DND-41 (cell line): ENCODE measurements at regions not wholly inside any gene's neighbourhood (a gene's known extent, or its start where the extent isn't known, plus 50 kb on each side); places are given as distances from the start of the nearest gene placed in this dataset.

Experiments used
- ATAC-seq: fragments of 200-7000 bp; cut with Tn5 transposase; 3 replicates; pipeline ENCODE4 v1.9.1; 2021; ENCODE audit warnings: low read depth; ENCODE audit not compliant: insufficient read depth
- DNase-seq: peaks from one replicate; pipeline ENCODE4 v3.0.0-alpha.2; 2020
- H2AFZ ChIP-seq: 2 replicates; pipeline ENCODE4 v1.6.0; 2012; ENCODE audit warnings: low read depth, low read length
- H3K27ac ChIP-seq: 2 replicates; pipeline ENCODE4 v1.5.1; 2012; ENCODE audit warnings: low read length, inconsistent platforms
- H3K27me3 ChIP-seq: fragments of 200-600 bp; sonication (generic); 2 replicates; pipeline ENCODE4 v1.6.0; 2012; ENCODE audit warnings: low read length, mild to moderate bottlenecking, inconsistent platforms; ENCODE audit not compliant: insufficient read depth, poor library complexity
- H3K36me3 ChIP-seq: 2 replicates; pipeline ENCODE4 v1.5.1; 2012; ENCODE audit warnings: low read length, inconsistent platforms; ENCODE audit not compliant: insufficient read depth
- H3K4me1 ChIP-seq: 2 replicates; pipeline ENCODE4 v1.5.1; 2012; ENCODE audit warnings: mild to moderate bottlenecking, low read length; ENCODE audit not compliant: insufficient read depth
- H3K4me2 ChIP-seq: 2 replicates; pipeline ENCODE4 v1.6.0; 2012; ENCODE audit warnings: mild to moderate bottlenecking, moderate library complexity, low read length, inconsistent platforms; ENCODE audit not compliant: insufficient read depth
- H3K4me3 ChIP-seq, 2 experiments: fragments of 200-600 bp in 1 of 2; shearing (Covaris generic) in 1 of 2; 2 replicates each; pipeline ENCODE4 v1.5.1; 2012 to 2016; ENCODE audit warnings: inconsistent platforms in 2 of 2, low read length in 2 of 2, mild to moderate bottlenecking in 2 of 2, low read depth in 1 of 2, moderate library complexity in 1 of 2
- H3K79me2 ChIP-seq: 2 replicates; pipeline ENCODE4 v1.6.0; 2012; ENCODE audit warnings: low read length, inconsistent platforms; ENCODE audit not compliant: insufficient read depth
- H3K9ac ChIP-seq: 2 replicates; pipeline ENCODE4 v1.6.0; 2012; ENCODE audit warnings: low read depth, mild to moderate bottlenecking, inconsistent platforms, low read length, moderate library complexity
- H3K9me3 ChIP-seq: 2 replicates; pipeline ENCODE4 v1.5.1; 2012; ENCODE audit warnings: low read length, moderate library complexity, mild to moderate bottlenecking, inconsistent platforms; ENCODE audit not compliant: insufficient read depth, severe bottlenecking
- H4K20me1 ChIP-seq: 2 replicates; pipeline ENCODE4 v1.6.0; 2012; ENCODE audit warnings: low read length; ENCODE audit not compliant: insufficient read depth
- CTCF ChIP-seq: IDR thresholded peaks from 2 replicates; pipeline ENCODE4 v1.5.1; 2012; ENCODE audit warnings: borderline replicate concordance, low read length, moderate library complexity, mild to moderate bottlenecking; ENCODE audit not compliant: poor library complexity, severe bottlenecking; ENCODE audit errors: extremely low read depth
- EZH2 ChIP-seq: IDR thresholded peaks from 3 replicates; pipeline ENCODE4 v1.6.1; 2012; ENCODE audit warnings: borderline replicate concordance, low read depth, mild to moderate bottlenecking, moderate library complexity, low read length, inconsistent platforms; ENCODE audit not compliant: severe bottlenecking

- no peak for ATAC-seq
- TF ChIP-seq CTCF (no peak), EZH2 (no peak)
- H2AFZ ChIP-seq = no peak overlapping the region
Observed at GRCh38 chr9:17876687-17877086, 297.8 kb downstream of the SH3GL2 start.

GRCh38 chr9:17878810-17879370 is 300.0 kb downstream of the SH3GL2 start:
- Histone ChIP-seq H3K27me3 (no peaks in the 10 kb centered on the region), H3K4me3 (no peak overlapping the region), H3K9ac (no peak overlapping the region), H2AFZ (no peak overlapping the region), H3K79me2 (no peaks in the 10 kb centered on the region), H3K27ac (no peak overlapping the region), H3K9me3 (no peaks in the 10 kb centered on the region), H3K4me2 (no peak overlapping the region), H4K20me1 (no peaks in the 10 kb centered on the region), H3K36me3 (no peaks in the 10 kb centered on the region), H3K4me1 (no peaks in the 10 kb centered on the region)
- DNase-seq = no peak
- ATAC-seq = no peak
- no peak for TF ChIP-seq CTCF
- TF ChIP-seq EZH2 = no peak

More at GRCh38 chr9:17876687-17877086, 297.8 kb downstream of the SH3GL2 start:
- Histone ChIP-seq H3K9me3 (no peaks in the 10 kb centered on the region), H3K9ac (no peak overlapping the region), H3K27ac (no peak overlapping the region), H3K4me3 (no peak overlapping the region), H3K27me3 (no peaks in the 10 kb centered on the region), H3K4me1 (no peaks in the 10 kb centered on the region), H3K36me3 (no peaks in the 10 kb centered on the region), H3K4me2 (no peak overlapping the region), H4K20me1 (no peaks in the 10 kb centered on the region), H3K79me2 (no peaks in the 10 kb centered on the region)
- DNase-seq = no peak

- H3K36me3 ChIP-seq = no peaks in the 10 kb centered on the region
- no peaks in the 10 kb centered on the region for H4K20me1 ChIP-seq
- H3K9ac ChIP-seq = no peak overlapping the region
- H3K79me2 ChIP-seq = no peaks in the 10 kb centered on the region
- ATAC-seq = no peak
- no peak overlapping the region for H2AFZ ChIP-seq
- H3K27me3 ChIP-seq = peaks cover 3% of the 10 kb centered on the region
- no peak overlapping the region for H3K4me3 ChIP-seq
- H3K9me3 ChIP-seq = no peaks in the 10 kb centered on the region
- TF ChIP-seq EZH2 (no peak), CTCF (no peak)
- H3K4me2 ChIP-seq = no peak overlapping the region
- no peak overlapping the region for H3K27ac ChIP-seq
- no peak for DNase-seq
- no peaks in the 10 kb centered on the region for H3K4me1 ChIP-seq
Observed at GRCh38 chr9:17881371-17881770, 302.5 kb downstream of the SH3GL2 start.
